Fibroblast of skin of left biceps (primary cell): ENCODE measurements at regions not wholly inside any gene's neighbourhood (a gene's known extent, or its start where the extent isn't known, plus 50 kb on each side); places are given as distances from the start of the nearest gene placed in this dataset.
"Not testable (repeated sequence)": the region's sequence is repeated elsewhere in the genome, so short reads cannot be mapped to it uniquely, and the experiment has no call there.

Experiments
- DNase-seq, 2 experiments: peaks; one replicate each; pipeline ENCODE4 v3.0.0-alpha.2; 2013; ENCODE audit warnings: low read depth in 2 of 2

DNA sequence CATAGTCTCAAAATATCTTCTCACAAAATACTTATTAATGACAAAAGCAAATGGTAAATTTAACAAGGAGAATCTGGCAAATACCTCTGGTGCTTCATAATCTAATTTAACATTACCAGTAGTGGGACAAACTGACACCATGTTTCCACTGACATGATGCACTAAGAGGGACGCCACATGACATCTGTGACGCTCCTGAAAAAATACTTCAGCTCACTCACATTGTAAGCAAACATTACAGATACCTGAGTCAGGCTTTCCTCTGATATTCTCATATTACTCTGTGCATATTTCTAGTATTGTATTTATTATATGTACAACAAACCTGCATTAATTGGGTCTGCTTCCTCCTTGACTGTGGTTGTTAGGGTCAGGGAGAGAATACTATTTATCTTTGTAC lies 56.7 kb upstream of the OSMR start:
- no peak for DNase-seq

DNA sequence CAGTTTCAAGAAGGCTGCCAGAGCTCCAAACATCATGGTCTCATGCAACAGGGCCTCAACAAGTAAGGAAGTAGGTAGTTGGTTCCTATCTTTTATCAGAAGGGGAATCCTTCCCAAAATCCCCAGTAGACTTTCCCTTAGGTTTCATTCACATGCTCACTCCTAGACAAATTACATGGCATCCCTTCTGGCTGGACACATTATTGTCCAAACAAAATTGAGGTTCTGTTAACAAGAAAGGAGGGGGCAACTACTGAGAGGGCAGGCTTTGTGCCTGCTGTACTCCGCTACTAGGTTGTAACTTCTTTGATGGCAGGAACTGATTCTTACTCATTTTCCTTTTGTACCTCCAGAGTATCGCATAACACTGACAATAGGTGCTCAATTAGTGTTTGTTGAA lies 56.0 kb upstream of the OSMR start:
- no peak for DNase-seq

DNA sequence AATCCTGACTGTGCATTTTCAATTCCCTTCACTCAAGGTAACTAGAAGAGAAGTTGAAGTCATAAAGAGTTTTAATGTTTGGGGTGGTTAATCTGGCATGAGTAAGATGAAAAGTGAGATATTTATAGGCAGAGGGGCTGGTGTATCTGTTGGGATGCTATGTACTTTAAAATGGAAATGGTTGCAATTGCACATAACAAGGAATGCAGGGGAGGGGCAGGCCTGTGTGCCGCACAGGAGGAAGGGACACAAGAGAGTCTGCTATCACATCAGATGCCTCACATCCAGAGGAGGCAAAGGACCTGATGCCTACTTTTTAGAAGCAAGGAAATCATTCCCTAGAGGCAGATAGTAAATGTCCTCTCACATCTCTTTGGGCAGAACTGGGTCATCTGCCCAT lies 55.5 kb upstream of the OSMR start:
- DNase-seq: no peak

DNA sequence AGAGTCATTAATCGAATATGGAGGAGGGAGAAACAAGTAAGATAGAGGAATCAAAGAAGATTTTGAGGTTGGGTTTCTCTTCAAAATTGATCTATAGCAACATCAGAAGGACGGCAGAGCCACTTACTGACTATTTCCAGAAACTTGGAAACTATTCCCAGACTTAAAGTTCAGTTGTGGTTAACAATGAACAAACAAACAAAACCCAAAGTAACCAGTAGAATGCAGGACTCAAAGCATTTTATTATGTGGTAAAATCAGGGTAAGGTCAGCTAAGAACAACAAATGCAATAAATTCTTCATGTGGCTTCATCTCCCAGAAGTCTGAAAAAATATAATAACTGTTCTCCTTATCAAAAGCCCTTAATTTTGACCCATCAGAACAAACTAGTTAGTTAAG lies 54.9 kb upstream of the OSMR start:
- no peak for DNase-seq

DNA sequence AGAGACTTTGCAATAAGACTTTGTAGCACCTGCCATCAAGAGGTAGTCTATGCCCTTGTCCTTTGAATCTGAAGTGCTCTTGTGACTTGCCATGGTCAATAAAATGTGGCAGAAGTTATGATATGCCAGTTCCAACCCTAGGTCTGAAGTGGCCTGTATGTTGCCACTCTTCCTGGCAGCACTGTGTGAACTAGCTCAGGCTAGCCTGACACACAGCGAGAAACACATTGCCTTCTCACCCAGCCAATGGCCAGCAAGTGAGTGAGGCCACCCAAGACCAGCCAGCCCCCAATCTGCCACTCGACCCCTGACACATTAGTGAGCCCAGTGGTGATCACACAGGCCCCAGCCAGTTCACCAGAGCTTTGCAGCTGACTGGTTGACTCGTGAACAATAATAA lies 52.7 kb upstream of the OSMR start:
- DNase-seq: no peak

DNA sequence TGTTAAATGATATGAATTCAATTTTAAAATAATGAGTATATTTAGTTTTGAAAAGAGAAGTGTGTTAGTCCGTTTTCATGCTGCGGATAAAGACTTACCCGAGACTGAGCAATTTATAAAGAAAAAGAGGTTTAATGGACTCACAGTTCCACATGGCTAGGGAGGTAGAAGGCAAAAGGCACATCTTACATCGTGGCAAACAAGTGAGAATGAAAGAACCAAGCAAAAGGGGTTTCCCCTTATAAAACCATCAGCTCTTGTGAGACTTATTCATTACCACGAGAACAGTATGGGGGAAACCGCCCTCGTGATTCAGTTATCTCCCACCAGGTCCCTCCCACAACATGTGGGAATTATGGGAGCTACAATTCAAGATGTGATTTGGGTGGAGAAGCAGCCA lies 51.8 kb upstream of the OSMR start:
- DNase-seq: not testable (repeated sequence)

DNA sequence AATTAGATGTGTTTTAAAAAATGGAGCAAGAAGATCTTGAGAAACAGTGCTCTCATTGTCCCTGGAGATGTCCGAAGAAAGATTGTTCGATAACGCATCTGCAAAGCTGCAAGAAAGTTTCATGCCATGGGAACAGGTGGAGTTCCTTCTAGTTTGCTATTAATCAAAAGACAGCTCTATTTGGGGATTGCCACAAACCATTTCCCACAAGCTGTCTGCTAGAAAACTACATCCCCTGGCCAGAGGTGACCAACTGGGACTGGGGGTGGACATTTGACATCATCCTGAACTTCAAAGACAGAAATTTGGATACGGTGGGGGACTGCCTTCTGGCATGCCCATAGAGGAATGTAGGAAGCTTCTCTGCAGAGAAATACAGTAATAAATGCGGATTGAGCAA lies 50.8 kb upstream of the OSMR start:
- DNase-seq: no peak

DNA sequence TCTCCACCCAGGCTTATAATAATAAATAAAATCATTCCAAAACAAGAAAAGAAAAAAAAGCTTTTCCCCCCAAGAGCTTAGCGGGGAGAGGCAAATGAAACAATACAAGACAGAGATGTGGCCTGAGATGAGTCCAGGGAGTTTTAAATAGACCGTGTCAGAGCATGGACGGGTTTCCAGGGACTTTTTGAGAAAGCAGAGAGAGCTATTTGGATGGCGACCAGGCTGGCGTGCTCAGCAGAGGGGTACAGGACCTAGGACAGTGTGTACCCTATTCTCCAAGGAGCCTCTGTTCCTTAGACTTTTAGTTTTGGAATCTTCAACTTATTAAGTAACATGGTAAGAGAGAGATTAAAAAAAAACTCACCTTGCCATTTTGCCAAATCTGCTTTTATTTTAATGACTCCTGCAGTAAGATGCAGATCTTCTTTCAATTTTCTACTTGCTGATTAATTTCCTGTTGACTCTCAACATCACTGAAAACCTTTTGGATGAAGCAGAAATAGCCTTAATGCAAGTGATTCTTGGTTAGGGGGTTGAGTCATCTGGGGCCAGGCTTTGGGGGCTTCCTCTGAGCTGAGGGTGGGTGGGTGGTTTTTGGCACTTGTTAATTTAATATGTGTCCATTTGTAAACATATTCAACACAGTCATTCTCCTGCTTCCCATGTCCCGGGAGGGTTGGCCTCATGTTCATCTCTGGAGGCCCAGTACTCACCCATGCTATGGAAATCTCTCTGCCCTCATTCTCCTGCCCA lies 49.6 kb upstream of the OSMR start:
- no peak for DNase-seq
